ENCODE measurements at regions not wholly inside any gene's neighbourhood (a gene's known extent, or its start where the extent isn't known, plus 50 kb on each side); places are given as distances from the start of the nearest gene placed in this dataset.
A peak's percentile ranks its signal among the peaks of the same experiment; 100 is the strongest.

DNA sequence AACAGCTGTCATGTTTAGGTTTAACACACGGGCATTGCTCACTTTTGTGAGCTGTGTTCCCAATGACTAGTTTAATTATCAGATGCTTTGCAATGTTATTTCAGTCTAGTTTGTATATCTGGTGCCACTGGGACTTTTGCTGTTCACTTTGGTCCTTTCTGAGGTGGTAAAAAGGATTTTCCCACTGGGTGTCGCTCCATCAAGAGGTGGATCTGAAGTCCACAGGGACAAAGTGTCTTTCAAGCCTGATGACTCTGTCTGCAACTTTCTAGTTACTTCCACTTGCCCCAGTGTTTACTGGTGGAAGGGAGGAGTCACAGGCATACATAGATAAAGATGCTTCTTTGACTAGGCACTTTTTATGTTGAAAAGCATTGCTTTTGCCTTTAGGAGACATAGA lies 242.2 kb downstream of the HGF start:
- H3K79me2 ChIP-seq (ENCODE audit: insufficient read depth, low read length), result no peaks in the 10 kb centered on the region
- H3K9ac ChIP-seq (ENCODE audit: low read length), result no peak overlapping the region
- no peaks in the 10 kb centered on the region for H3K9me2 ChIP-seq (ENCODE audit: low read depth, low read length)
- no peak overlapping the region for H2AFZ ChIP-seq (ENCODE audit: low read length)
- H3K27ac ChIP-seq (ENCODE audit: low read depth, low read length, poor library complexity, severe bottlenecking), result no peak overlapping the region
- no peaks in the 10 kb centered on the region for H4K20me1 ChIP-seq (ENCODE audit: insufficient read depth, low read length)
- H3K9me3 ChIP-seq (ENCODE audit: low read length), result no peaks in the 10 kb centered on the region
- H3K4me2 ChIP-seq (ENCODE audit: low read length), result no peak overlapping the region
- H3K4me3 ChIP-seq (ENCODE audit: low read depth, low read length, poor library complexity, severe bottlenecking), result no peak overlapping the region
- no peaks in the 10 kb centered on the region for H3K36me3 ChIP-seq (ENCODE audit: insufficient read depth, low read length)
- H3F3A ChIP-seq (ENCODE audit: insufficient read depth, low read length), result no peaks in the 10 kb centered on the region
- no peaks in the 10 kb centered on the region for H3K4me1 ChIP-seq (ENCODE audit: insufficient read depth, low read length, severe bottlenecking)
- no peaks in the 10 kb centered on the region for H3K27me3 ChIP-seq (ENCODE audit: insufficient read depth, low read length)
- TF ChIP-seq, protein P1, sequence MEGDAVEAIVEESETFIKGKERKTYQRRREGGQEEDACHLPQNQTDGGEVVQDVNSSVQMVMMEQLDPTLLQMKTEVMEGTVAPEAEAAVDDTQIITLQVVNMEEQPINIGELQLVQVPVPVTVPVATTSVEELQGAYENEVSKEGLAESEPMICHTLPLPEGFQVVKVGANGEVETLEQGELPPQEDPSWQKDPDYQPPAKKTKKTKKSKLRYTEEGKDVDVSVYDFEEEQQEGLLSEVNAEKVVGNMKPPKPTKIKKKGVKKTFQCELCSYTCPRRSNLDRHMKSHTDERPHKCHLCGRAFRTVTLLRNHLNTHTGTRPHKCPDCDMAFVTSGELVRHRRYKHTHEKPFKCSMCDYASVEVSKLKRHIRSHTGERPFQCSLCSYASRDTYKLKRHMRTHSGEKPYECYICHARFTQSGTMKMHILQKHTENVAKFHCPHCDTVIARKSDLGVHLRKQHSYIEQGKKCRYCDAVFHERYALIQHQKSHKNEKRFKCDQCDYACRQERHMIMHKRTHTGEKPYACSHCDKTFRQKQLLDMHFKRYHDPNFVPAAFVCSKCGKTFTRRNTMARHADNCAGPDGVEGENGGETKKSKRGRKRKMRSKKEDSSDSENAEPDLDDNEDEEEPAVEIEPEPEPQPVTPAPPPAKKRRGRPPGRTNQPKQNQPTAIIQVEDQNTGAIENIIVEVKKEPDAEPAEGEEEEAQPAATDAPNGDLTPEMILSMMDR (IDR thresholded peaks at IDR 0.05; ENCODE audit: low read length), result peak; percentile 28; the same call in 1 of the 2 replicates
- no peak for TF ChIP-seq EZH2 (IDR thresholded peaks at IDR 0.05; ENCODE audit: borderline replicate concordance, low read length)

DNA sequence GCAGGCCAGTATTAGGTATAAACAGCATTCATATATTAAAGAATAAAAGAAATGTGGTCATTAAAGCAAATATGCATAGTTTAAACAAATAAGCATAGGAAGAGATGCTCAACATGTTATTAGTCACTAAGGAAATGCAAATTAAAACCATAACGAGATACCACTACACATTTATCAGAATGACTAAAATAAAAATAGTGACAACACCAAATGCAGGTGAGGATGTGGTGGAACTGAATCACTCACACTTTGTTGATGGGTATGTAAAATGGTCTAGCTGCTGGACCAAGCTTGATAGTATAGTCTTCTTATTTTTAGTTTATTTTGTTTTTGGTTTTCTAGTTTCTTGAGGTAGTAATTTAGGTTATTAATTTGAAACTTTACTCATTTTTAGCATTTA lies 242.9 kb downstream of the HGF start:
- Histone ChIP-seq H3K4me2 (ENCODE audit: low read length) (no peak overlapping the region), H3F3A (ENCODE audit: insufficient read depth, low read length) (no peaks in the 10 kb centered on the region)

DNA sequence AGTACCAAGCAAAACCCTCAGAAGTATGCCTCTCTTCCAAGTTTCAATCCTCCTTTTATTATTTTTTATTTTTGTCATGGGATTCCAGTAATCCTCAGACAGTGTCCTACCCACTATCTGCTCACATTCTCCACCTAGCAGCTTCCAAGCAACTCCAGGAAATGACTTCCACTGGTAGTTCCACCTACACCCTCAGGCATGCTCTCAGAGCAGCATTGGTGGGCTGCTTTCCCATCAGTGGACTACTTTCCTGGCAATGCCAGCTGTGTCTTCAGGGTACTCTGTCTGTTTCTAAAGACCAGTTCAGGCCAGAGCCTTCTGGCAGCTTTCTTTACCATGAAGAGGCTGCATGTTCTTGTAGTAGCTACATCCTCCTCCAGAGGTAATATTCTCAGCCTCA lies 244.0 kb downstream of the HGF start:
- Histone ChIP-seq H3K27ac (ENCODE audit: low read depth, low read length, poor library complexity, severe bottlenecking) (no peak overlapping the region), H2AFZ (ENCODE audit: low read length) (no peak overlapping the region)

More for the DNA sequence above, 242.9 kb downstream of the HGF start:
- H2AFZ ChIP-seq (ENCODE audit: low read length), result no peak overlapping the region
- TF ChIP-seq, protein P1 (IDR thresholded peaks at IDR 0.05; ENCODE audit: low read length), result no peak
- TF ChIP-seq EZH2 (IDR thresholded peaks at IDR 0.05; ENCODE audit: borderline replicate concordance, low read length), result no peak
- H3K4me1 ChIP-seq (ENCODE audit: insufficient read depth, low read length, severe bottlenecking), result no peaks in the 10 kb centered on the region
- no peak overlapping the region for H3K27ac ChIP-seq (ENCODE audit: low read depth, low read length, poor library complexity, severe bottlenecking)
- no peaks in the 10 kb centered on the region for H4K20me1 ChIP-seq (ENCODE audit: insufficient read depth, low read length)
- H3K9ac ChIP-seq (ENCODE audit: low read length), result no peak overlapping the region
- no peaks in the 10 kb centered on the region for H3K9me3 ChIP-seq (ENCODE audit: low read length)
- H3K36me3 ChIP-seq (ENCODE audit: insufficient read depth, low read length), result no peaks in the 10 kb centered on the region
- no peaks in the 10 kb centered on the region for H3K27me3 ChIP-seq (ENCODE audit: insufficient read depth, low read length)
- no peaks in the 10 kb centered on the region for H3K79me2 ChIP-seq (ENCODE audit: insufficient read depth, low read length)
- H3K9me2 ChIP-seq (ENCODE audit: low read depth, low read length), result no peaks in the 10 kb centered on the region
- no peak overlapping the region for H3K4me3 ChIP-seq (ENCODE audit: low read depth, low read length, poor library complexity, severe bottlenecking)

More for the DNA sequence above, 244.0 kb downstream of the HGF start:
- Histone ChIP-seq H3K79me2 (ENCODE audit: insufficient read depth, low read length) (no peaks in the 10 kb centered on the region), H3K27me3 (ENCODE audit: insufficient read depth, low read length) (no peaks in the 10 kb centered on the region), H3K9me3 (ENCODE audit: low read length) (no peaks in the 10 kb centered on the region), H3K4me3 (ENCODE audit: low read depth, low read length, poor library complexity, severe bottlenecking) (no peak overlapping the region), H3K36me3 (ENCODE audit: insufficient read depth, low read length) (no peaks in the 10 kb centered on the region), H3K4me2 (ENCODE audit: low read length) (no peak overlapping the region), H3K9ac (ENCODE audit: low read length) (no peak overlapping the region), H4K20me1 (ENCODE audit: insufficient read depth, low read length) (no peaks in the 10 kb centered on the region), H3K4me1 (ENCODE audit: insufficient read depth, low read length, severe bottlenecking) (no peaks in the 10 kb centered on the region), H3F3A (ENCODE audit: insufficient read depth, low read length) (no peaks in the 10 kb centered on the region), H3K9me2 (ENCODE audit: low read depth, low read length) (no peaks in the 10 kb centered on the region)
- no peak for TF ChIP-seq EZH2 (IDR thresholded peaks at IDR 0.05; ENCODE audit: borderline replicate concordance, low read length)
- TF ChIP-seq, protein P1 (IDR thresholded peaks at IDR 0.05; ENCODE audit: low read length), result no peak

Measured in OCI-LY1 (cell line).